Activated CD8-positive, alpha-beta memory T cell treated with anti-CD3 and anti-CD28 coated beads, Interleukin-2, amount 50 U/mL, for 1 hour (primary cell): ENCODE measurements at regions not wholly inside any gene's neighbourhood (a gene's known extent, or its start where the extent isn't known, plus 50 kb on each side); places are given as distances from the start of the nearest gene placed in this dataset.
"Not testable (repeated sequence)": the region's sequence is repeated elsewhere in the genome, so short reads cannot be mapped to it uniquely, and the experiment has no call there.

Source experiments
- DNase-seq: peaks from one replicate; pipeline ENCODE4 v3.0.0-alpha.2; 2020; ENCODE audit errors: extremely low read depth

DNA sequence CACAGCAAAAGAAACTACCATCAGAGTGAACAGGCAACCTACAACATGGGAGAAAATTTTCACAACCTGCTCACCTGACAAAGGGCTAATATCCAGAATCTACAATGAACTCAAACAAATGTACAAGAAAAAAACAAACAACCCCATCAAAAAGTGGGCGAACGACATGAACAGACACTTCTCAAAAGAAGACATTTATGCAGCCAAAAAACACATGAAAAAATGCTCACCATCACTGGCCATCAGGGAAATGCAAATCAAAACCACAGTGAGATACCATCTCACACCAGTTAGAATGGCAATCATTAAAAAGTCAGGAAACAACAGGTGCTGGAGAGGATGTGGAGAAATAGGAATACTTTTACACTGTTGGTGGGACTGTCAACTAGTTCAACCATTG is 207.8 kb downstream of the USP6NL start:
- not testable (repeated sequence) for DNase-seq

DNA sequence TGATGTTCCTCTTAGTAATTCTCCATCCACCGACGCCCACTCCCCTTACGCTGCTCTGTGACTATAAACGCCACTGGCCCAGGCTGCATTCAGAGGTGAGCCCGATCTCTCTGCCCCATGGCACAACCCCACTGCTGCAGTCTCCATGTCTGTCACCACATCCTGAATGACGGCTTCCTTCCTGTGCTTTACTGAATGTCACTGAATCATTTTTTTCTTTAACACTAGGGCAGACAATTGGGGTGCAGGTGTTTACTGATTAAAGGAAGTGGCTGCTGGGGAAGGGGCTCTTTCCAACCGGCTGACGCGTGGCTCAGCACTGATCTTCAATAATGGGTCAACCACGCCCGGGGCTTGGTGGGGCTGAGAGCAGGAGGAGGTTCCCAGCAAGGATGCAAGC is 208.3 kb downstream of the USP6NL start:
- peak; percentile 41 for DNase-seq

DNA sequence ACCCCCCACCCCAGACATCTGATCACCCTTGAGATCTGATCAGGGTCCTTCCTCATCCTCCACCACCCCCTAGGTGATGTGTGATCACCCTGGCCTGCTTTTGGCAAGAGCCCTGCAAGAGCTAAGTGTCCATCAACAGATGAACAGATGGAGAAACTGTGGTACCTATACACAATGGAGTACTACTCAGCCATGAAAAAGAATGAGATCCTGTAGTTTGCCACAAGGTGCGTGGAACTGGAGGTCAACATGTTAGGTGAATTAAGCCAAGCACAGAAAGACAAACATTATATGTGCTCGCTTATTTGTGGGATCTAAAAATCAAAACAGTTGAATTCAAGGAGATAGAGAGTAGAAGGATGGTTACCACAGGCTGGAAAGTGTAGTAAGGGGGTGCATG is 209.1 kb downstream of the USP6NL start:
- no peak for DNase-seq

DNA sequence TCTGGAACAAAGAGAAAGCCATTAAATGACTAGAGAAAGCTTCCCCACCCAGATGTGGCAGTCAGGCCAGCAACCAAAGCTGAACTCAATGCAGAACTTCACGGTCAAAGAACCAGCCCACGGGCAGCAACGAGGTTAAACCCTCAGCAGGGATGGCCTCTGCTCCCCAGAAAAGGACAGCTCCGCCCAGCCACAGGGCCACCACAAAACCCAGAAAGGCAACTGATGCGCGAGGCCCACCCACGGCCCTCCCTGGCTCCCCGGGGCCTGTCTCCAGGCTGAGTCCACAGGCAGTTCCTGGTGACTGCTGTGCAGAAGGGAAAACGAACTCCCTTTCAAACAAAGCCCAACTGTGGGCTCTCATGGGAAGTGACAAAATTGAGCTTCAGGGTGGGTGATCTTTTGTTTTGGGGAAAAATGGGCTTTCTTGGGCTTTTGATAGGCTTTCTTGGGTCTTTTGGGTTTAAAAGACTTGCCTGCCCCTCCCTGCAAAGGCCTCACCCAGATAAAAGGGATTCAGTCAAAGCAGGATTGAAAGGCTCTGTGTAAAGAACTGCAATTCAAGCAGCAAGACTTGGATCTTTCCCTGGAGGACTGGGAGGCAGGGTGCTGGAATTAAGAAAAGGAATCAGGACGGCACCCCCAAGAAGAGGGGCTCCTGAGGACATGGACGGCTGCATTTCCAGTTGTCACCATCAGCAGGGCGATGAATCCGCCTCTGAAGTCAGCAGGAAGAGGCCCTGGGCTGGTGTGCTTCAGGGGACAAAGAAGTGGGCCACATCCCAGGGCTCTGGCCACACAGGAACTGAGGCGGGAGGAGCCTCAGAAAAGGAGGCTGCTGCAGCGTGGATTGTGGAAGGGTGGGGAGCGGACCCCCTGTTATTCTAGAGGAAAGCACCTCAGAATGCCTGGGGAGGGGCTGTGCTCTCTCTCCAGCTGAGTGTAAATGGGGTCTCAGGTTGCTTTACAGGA is 209.9 kb downstream of the USP6NL start:
- DNase-seq, result no peak

GRCh38 chr10:11397980-11398580 is 213.4 kb downstream of the USP6NL start:
- no peak for DNase-seq

DNA sequence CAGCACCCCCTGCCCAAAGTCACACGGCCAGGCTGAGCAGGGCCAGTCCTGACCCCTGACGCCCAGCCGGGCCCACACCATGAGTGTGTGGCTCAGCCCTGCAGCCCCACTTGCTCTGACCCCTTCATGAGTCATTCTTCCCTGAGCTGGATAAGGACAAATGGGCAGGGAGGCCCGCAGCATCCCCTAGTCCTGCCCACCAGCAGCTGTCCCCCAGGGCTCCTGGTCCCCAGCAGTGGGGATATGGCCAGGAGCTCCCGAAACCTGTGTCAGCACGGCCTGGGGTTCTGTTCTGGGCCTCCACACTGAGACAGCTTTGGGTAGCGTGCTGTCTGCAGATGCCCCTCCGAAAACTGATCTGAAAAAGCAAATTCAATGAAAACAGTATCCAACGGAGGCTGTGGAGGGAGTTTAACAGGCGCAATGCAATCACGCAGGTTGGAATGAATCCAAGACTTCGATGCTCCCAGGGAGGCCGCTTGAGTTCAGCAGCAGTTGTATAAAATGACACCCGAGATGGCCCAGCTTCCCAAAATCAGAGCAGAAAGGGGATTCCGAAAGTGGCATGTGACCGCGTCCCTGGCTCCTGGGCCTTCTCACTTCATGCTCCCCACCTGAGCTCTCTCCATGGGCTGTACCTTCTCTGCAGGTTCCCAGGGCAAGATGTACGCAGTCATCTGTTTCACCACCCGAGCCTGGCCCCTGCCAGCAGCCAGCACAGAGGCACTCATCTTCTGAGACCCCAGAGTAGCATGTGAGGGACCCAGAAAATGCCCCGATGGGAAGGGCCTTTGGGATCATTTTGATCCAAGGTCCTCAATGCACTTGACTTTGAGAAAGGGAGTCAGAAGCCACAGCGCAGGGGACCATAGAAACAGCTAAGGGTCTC is 214.1 kb downstream of the USP6NL start:
- no peak for DNase-seq

GRCh38 chr10:11396311-11396955 is 215.0 kb downstream of the USP6NL start:
- no peak for DNase-seq

DNA sequence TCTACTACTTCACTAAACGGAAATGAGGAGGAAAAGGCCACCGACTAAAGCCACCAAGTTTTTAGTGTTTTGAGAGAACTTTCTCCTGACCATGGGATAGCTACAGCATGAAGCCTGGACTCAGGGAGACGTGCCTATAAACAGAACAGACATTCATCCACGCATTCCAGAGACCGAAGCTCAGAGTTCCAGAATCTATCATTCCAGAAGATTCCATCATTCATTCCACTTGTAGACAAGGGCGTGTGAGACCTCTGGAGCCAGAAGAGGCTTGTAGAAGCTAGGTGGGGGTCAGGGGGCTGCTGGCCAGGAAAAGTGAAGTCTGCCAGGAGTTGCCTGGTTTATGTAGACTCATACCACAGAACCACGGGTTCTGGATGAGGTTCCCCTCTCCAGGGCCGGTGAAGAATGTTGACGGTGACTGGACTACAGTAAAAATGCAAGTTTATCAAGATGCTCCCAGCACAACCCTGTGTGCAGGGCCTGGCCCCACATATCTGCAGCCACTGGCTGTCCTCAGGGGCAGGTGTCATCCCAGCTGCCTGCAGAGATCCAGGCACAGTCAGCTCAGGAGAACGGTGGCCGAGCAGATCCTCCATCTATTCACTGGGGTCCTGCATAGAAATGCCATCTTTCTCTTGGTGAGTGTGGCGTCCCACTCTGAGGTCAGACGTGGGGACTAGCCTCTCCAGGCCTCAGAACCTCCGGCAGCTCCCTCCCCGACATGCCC is 215.7 kb downstream of the USP6NL start:
- DNase-seq, result no peak

DNA sequence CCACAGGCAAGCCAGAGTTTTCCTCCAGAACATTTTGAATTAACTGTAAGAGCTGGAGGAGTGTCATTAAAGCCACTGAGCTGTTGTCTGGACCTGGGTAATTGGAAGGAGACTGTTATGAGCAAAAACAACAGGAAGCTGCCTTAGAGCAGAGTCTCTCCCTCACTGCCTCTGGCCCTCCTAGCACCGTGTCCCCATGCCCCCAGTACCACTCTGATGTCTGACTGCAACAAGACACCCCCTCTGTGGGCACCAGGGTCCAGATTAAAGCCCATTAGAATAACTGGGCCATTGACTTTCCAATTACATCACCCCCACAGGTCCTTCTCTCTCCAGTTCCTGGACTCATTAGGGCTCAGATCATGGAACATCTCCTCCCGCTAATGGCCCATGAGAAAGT is 216.3 kb downstream of the USP6NL start:
- DNase-seq, result no peak

GRCh38 chr10:11393858-11394257 is 217.6 kb downstream of the USP6NL start:
- no peak for DNase-seq

GRCh38 chr10:11392776-11393175 is 218.7 kb downstream of the USP6NL start:
- DNase-seq, result no peak

DNA sequence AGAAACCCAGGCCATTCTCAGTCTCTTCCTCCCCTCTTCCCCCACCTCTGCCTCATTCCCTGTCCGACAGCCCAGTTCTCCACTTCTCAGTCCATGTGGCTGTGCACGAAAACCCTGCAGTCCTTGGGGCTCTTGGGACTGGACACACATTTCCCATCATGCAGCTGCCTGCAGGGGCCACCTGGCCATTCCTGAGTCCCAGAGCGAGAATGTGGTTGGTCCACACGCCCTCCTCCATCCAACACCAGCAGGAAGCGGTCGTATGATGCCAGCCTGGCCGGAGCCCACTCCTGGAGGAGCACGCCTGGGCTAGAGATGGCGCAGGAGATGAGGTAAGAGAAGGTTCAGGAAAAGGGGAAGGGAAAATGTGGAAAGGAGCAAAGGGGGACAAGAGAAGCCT is 222.5 kb downstream of the USP6NL start:
- no peak for DNase-seq

DNA sequence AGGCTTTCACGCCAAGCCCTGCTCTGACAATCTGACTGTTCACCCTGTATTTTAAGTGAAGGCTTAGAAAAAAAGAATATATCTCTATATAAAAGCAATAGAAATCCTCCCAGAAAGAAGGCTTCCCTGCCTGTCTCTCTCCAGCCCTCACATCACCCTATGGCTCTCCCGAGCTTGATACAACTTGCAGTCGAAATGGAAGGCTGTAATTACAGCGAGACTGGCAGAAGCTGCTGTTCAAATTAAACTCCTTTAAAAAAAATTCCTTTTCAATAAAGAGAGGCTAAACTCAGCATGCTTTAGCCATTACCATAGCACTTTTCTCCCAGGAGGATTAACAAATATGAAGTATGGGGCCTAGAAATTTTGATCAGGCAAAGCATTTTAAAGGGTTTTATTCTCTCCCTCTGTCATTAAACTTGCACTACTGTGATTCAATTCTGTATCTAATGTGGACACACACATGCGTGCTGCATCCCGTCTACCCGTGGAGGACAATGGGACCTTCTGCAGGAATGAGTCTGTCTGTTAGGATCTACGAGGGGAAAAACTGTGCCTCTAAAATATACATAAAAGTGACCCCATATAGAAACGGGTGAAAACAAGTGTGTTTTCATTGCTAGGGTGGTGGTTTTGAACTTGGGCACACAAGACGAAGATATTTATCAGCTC is 223.8 kb downstream of the USP6NL start:
- DNase-seq, result no peak

DNA sequence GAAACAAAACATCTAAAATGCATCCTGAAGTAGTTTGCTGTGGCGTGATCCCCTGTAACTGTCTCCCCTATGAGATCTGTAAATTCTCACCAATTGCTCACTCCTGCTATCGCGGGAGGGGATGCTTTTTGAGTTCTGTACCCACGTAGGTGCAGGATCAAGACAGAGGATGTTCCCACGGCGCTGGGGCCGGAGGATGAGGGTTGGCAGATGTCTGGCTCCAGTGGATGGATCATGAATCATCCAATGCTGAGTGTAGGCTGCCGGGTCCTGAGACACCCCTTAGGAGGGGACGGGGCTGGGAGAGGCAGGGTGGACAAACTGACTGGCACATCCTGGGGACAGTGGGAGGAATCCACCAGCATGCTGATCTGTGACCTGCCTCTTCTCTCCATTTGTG is 224.4 kb downstream of the USP6NL start:
- no peak for DNase-seq
